Fibroblast of mammary gland (primary cell): ENCODE measurements at regions not wholly inside any gene's neighbourhood (a gene's known extent, or its start where the extent isn't known, plus 50 kb on each side); places are given as distances from the start of the nearest gene placed in this dataset.

Experiments
- DNase-seq: peaks from one replicate; pipeline ENCODE4 v3.0.0-alpha.2; 2010; ENCODE audit warnings: low read depth
- H3K4me3 ChIP-seq: 2 replicates; pipeline ENCODE4 v1.5.1; 2011; ENCODE audit warnings: low read depth, mild to moderate bottlenecking, low read length, moderate library complexity; ENCODE audit not compliant: control insufficient read depth
- CTCF ChIP-seq: conservative IDR thresholded peaks from 2 replicates; pipeline ENCODE4 v1.5.1; 2011; ENCODE audit warnings: low read depth, low read length, inconsistent platforms; ENCODE audit not compliant: control insufficient read depth, insufficient read depth

- no peak for TF ChIP-seq CTCF
- H3K4me3 ChIP-seq, result no peak overlapping the region
- DNase-seq, result no peak
Measured at GRCh38 chr2:147041121-147041494, 803.7 kb upstream of the ACVR2A start.

GRCh38 chr2:147040298-147041120 lies 804.3 kb upstream of the ACVR2A start:
- H3K4me3 ChIP-seq, result no peak overlapping the region
- TF ChIP-seq CTCF, result no peak
- no peak for DNase-seq

GRCh38 chr2:147037048-147037447 lies 807.8 kb upstream of the ACVR2A start:
- H3K4me3 ChIP-seq, result no peak overlapping the region
- DNase-seq, result no peak
- TF ChIP-seq CTCF, result no peak

- TF ChIP-seq CTCF, result no peak
- DNase-seq, result peak; percentile 31
- no peak overlapping the region for H3K4me3 ChIP-seq
Measured at GRCh38 chr2:147033044-147033443, 811.8 kb upstream of the ACVR2A start.

GRCh38 chr2:147031897-147032296 lies 812.9 kb upstream of the ACVR2A start:
- no peak overlapping the region for H3K4me3 ChIP-seq
- TF ChIP-seq CTCF, result no peak
- DNase-seq, result no peak

- peak; percentile 72 for DNase-seq
- no peak for TF ChIP-seq CTCF
- no peak overlapping the region for H3K4me3 ChIP-seq
Measured at GRCh38 chr2:147030966-147031720, 813.7 kb upstream of the ACVR2A start.
